ENCODE measurements at regions not wholly inside any gene's neighbourhood (a gene's known extent, or its start where the extent isn't known, plus 50 kb on each side); places are given as distances from the start of the nearest gene placed in this dataset.

DNA sequence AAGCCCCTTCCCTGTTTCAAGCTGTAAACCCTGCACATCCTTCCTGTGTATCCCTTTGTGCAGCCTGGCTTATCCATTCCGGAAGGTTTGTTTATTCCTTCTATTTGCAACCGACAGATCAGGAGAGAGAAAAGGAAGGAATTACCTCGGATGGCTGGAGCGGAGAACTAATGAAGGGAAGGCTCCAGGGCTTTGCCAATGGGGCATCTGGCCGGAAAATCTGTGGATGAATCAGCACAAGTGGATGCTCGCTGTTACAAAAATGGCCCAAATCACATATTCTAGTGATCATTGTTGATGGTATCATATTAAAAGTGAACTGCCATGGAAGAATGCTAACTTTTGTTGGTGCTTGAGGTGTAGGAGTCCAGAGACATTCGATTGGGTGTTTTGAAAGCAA, 97.1 kb downstream of the AQP4 start:
- Histone ChIP-seq H3K4me3 (no peak overlapping the region), H3K9me3 (ENCODE audit: low read depth) (no peaks in the 10 kb centered on the region), H3K4me1 (ENCODE audit: insufficient read depth) (no peaks in the 10 kb centered on the region), H3K27ac (no peak overlapping the region), H2AFZ (no peak overlapping the region), H3K79me2 (no peaks in the 10 kb centered on the region), H3K4me2 (no peak overlapping the region), H3K27me3 (no peaks in the 10 kb centered on the region), H3K36me3 (replicated peaks; ENCODE audit: insufficient read depth, low read depth) (no peaks in the 10 kb centered on the region), H3K9me2 (replicated peaks; ENCODE audit: insufficient read depth) (no peaks in the 10 kb centered on the region), H4K20me1 (ENCODE audit: insufficient read depth, poor library complexity, severe bottlenecking) (no peaks in the 10 kb centered on the region)
- DNase-seq (ENCODE audit: low spot score) = no peak
- TF ChIP-seq, protein P1, sequence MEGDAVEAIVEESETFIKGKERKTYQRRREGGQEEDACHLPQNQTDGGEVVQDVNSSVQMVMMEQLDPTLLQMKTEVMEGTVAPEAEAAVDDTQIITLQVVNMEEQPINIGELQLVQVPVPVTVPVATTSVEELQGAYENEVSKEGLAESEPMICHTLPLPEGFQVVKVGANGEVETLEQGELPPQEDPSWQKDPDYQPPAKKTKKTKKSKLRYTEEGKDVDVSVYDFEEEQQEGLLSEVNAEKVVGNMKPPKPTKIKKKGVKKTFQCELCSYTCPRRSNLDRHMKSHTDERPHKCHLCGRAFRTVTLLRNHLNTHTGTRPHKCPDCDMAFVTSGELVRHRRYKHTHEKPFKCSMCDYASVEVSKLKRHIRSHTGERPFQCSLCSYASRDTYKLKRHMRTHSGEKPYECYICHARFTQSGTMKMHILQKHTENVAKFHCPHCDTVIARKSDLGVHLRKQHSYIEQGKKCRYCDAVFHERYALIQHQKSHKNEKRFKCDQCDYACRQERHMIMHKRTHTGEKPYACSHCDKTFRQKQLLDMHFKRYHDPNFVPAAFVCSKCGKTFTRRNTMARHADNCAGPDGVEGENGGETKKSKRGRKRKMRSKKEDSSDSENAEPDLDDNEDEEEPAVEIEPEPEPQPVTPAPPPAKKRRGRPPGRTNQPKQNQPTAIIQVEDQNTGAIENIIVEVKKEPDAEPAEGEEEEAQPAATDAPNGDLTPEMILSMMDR (IDR thresholded peaks at IDR 0.05; ENCODE audit: poor library complexity) = no peak
- TF ChIP-seq EZH2phosphoT487 (IDR thresholded peaks at IDR 0.05; ENCODE audit: low read depth, severe bottlenecking, unreplicated experiment) = no peak
- 63% methylated on average over 7 of the region's 7 CpGs for WGBS (ENCODE audit: low lambda C conversion rate, missing lambda C conversion rate)

DNA sequence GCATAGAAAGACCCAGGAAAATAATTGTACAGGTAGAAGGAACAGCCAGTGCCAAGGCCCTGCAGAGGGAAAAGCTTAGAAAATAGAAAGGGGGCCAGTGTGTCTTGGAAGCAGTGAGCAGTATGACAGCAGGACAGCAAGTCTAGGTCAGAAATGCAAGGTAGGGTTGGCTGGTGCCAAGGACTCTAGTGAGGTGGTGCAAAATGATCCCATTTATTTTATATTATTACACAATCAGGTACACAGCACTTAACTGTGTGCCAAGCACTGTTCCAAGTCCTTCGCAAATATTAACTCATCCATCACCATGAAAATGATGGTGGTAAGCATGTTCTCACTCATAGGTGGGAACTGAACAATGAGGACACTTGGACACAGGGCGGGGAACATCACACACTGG, 100.0 kb downstream of the AQP4 start:
- H3K9me2 ChIP-seq (replicated peaks; ENCODE audit: insufficient read depth) = no peaks in the 10 kb centered on the region
- no peak for TF ChIP-seq EZH2 (IDR thresholded peaks at IDR 0.05; ENCODE audit: borderline replicate concordance)
- TF ChIP-seq, protein P1 (IDR thresholded peaks at IDR 0.05; ENCODE audit: poor library complexity) = no peak
- TF ChIP-seq EZH2phosphoT487 (IDR thresholded peaks at IDR 0.05; ENCODE audit: low read depth, severe bottlenecking, unreplicated experiment) = no peak
- H3K36me3 ChIP-seq (replicated peaks; ENCODE audit: insufficient read depth, low read depth) = no peaks in the 10 kb centered on the region
- WGBS (ENCODE audit: low lambda C conversion rate, missing lambda C conversion rate) = 96% methylated on average over 2 of the region's 2 CpGs
- no peaks in the 10 kb centered on the region for H3K4me1 ChIP-seq (ENCODE audit: insufficient read depth)
- no peaks in the 10 kb centered on the region for H3K9me3 ChIP-seq (ENCODE audit: low read depth)
- no peak overlapping the region for H3K27ac ChIP-seq
- H3K79me2 ChIP-seq = no peaks in the 10 kb centered on the region
- H4K20me1 ChIP-seq (ENCODE audit: insufficient read depth, poor library complexity, severe bottlenecking) = no peaks in the 10 kb centered on the region
- DNase-seq (ENCODE audit: low spot score) = no peak
- H3K4me3 ChIP-seq = no peak overlapping the region
- no peak overlapping the region for H2AFZ ChIP-seq
- H3K27me3 ChIP-seq = no peaks in the 10 kb centered on the region
- H3K4me2 ChIP-seq = no peak overlapping the region

DNA sequence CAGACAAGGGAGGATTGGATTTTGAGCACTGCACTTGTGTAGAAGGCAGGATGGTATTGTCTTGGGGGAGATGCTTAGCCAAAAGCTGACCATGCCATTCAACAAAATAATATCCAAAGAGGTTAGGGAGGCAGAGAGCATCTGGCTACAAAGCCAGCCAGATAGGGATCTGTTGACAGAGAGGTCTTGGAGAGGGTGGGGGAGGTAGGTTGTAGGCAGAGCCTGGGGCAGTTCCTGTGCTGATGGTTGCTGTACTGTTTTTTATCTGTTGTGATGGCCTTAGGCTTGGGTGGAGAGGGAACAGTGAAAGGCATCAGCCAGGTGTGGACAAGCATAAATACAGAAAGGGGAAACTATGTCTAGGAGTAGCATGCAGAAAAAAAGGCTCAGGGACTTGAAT, 100.9 kb downstream of the AQP4 start:
- Histone ChIP-seq H2AFZ (no peak overlapping the region), H3K4me1 (ENCODE audit: insufficient read depth) (no peaks in the 10 kb centered on the region), H3K27ac (no peak overlapping the region), H3K9me3 (ENCODE audit: low read depth) (no peaks in the 10 kb centered on the region), H3K9me2 (replicated peaks; ENCODE audit: insufficient read depth) (no peaks in the 10 kb centered on the region), H3K79me2 (no peaks in the 10 kb centered on the region), H3K4me2 (no peak overlapping the region), H3K4me3 (no peak overlapping the region), H3K27me3 (no peaks in the 10 kb centered on the region), H4K20me1 (ENCODE audit: insufficient read depth, poor library complexity, severe bottlenecking) (no peaks in the 10 kb centered on the region), H3K36me3 (replicated peaks; ENCODE audit: insufficient read depth, low read depth) (no peaks in the 10 kb centered on the region)
- DNase-seq (ENCODE audit: low spot score) = no peak
- TF ChIP-seq EZH2phosphoT487 (IDR thresholded peaks at IDR 0.05; ENCODE audit: low read depth, severe bottlenecking, unreplicated experiment) = no peak
- no peak for TF ChIP-seq EZH2 (IDR thresholded peaks at IDR 0.05; ENCODE audit: borderline replicate concordance)
- TF ChIP-seq, protein P1 (IDR thresholded peaks at IDR 0.05; ENCODE audit: poor library complexity) = no peak

DNA sequence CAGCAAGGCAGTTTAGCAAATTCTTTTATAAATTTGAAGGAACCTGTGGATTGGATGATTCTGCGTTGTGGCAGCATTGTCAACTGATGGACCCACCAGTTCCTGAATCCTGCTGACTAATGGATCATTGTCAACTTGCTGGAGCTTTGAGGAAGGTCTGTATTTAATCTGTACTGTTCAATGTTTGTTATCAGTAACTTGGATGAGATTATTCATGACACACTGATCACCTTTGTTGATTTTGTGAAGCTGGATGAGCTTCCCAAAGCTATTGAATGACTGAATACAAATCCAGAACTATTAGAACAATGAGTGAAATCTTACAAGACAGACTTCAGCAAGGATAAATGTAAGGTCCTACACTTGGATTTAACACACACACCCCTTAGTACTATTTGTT, 101.3 kb downstream of the AQP4 start:
- TF ChIP-seq, protein P1 (IDR thresholded peaks at IDR 0.05; ENCODE audit: poor library complexity) = no peak
- TF ChIP-seq EZH2phosphoT487 (IDR thresholded peaks at IDR 0.05; ENCODE audit: low read depth, severe bottlenecking, unreplicated experiment) = no peak
- H3K4me1 ChIP-seq (ENCODE audit: insufficient read depth) = no peaks in the 10 kb centered on the region
- no peaks in the 10 kb centered on the region for H3K9me3 ChIP-seq (ENCODE audit: low read depth)
- no peak for DNase-seq (ENCODE audit: low spot score)
- H3K36me3 ChIP-seq (replicated peaks; ENCODE audit: insufficient read depth, low read depth) = no peaks in the 10 kb centered on the region
- no peaks in the 10 kb centered on the region for H4K20me1 ChIP-seq (ENCODE audit: insufficient read depth, poor library complexity, severe bottlenecking)
- H3K27ac ChIP-seq = no peak overlapping the region
- no peaks in the 10 kb centered on the region for H3K9me2 ChIP-seq (replicated peaks; ENCODE audit: insufficient read depth)
- no peaks in the 10 kb centered on the region for H3K79me2 ChIP-seq
- H3K4me2 ChIP-seq = no peak overlapping the region
- H2AFZ ChIP-seq = no peak overlapping the region
- H3K27me3 ChIP-seq = no peaks in the 10 kb centered on the region
- WGBS (ENCODE audit: low lambda C conversion rate, missing lambda C conversion rate) = 79% methylated on average over 1 of the region's 1 CpG
- H3K4me3 ChIP-seq = no peak overlapping the region
